GM23248 (cell line): ENCODE measurements at regions not wholly inside any gene's neighbourhood (a gene's known extent, or its start where the extent isn't known, plus 50 kb on each side); places are given as distances from the start of the nearest gene placed in this dataset.

Source experiments
- DNase-seq: peaks from one replicate; pipeline ENCODE4 v3.0.0-alpha.2; 2015
- H2AFZ ChIP-seq: fragments of 200-600 bp; sonication (generic); 2 replicates; pipeline ENCODE4 v1.6.1; 2016; ENCODE audit warnings: antibody characterized with exemption
- H3F3A ChIP-seq: fragments of 200-600 bp; sonication (generic); 2 replicates; pipeline ENCODE4 v1.6.1; 2016; ENCODE audit warnings: mild to moderate bottlenecking, antibody characterized with exemption, mixed run types; ENCODE audit not compliant: insufficient read depth
- H3K27ac ChIP-seq: fragments of 200-600 bp; sonication (generic); 2 replicates; pipeline ENCODE4 v1.5.1; 2016; ENCODE audit warnings: mild to moderate bottlenecking
- H3K27me3 ChIP-seq: fragments of 200-600 bp; sonication (generic); replicated peaks from 2 replicates; pipeline ENCODE4 v1.6.1; 2016; ENCODE audit warnings: mild to moderate bottlenecking; ENCODE audit not compliant: insufficient read depth
- H3K36me3 ChIP-seq: fragments of 200-600 bp; sonication (generic); 2 replicates; pipeline ENCODE4 v1.6.1; 2016; ENCODE audit warnings: low read depth, mild to moderate bottlenecking
- H3K4me1 ChIP-seq: fragments of 200-600 bp; sonication (generic); 2 replicates; pipeline ENCODE4 v1.6.1; 2016; ENCODE audit warnings: mild to moderate bottlenecking; ENCODE audit not compliant: insufficient read depth
- H3K4me2 ChIP-seq: fragments of 200-600 bp; sonication (generic); one replicate; pipeline ENCODE4 v1.6.1; 2016; ENCODE audit warnings: mild to moderate bottlenecking; ENCODE audit not compliant: unreplicated experiment
- H3K4me3 ChIP-seq: fragments of 200-600 bp; sonication (generic); 2 replicates; pipeline ENCODE4 v1.5.1; 2016; ENCODE audit warnings: mild to moderate bottlenecking
- H3K79me2 ChIP-seq: fragments of 200-600 bp; sonication (generic); 2 replicates; pipeline ENCODE4 v1.6.1; 2016; ENCODE audit warnings: mild to moderate bottlenecking; ENCODE audit not compliant: insufficient read depth
- H3K9ac ChIP-seq: fragments of 200-600 bp; sonication (generic); 2 replicates; pipeline ENCODE4 v1.6.1; 2016; ENCODE audit warnings: mild to moderate bottlenecking
- H3K9me2 ChIP-seq: fragments of 200-600 bp; sonication (generic); 2 replicates; pipeline ENCODE4 v1.6.1; 2016; ENCODE audit warnings: mixed run types, mild to moderate bottlenecking, moderate library complexity; ENCODE audit not compliant: insufficient read depth
- H3K9me3 ChIP-seq: fragments of 200-600 bp; sonication (generic); one replicate; pipeline ENCODE4 v1.6.1; 2017; ENCODE audit warnings: low read depth
- H4K20me1 ChIP-seq: fragments of 200-600 bp; sonication (generic); 2 replicates; pipeline ENCODE4 v1.6.0; 2016; ENCODE audit not compliant: insufficient read depth
- EZH2 ChIP-seq: fragments of 200-600 bp; sonication (generic); IDR thresholded peaks from 2 replicates; pipeline ENCODE4 v1.6.1; 2018; ENCODE audit warnings: antibody characterized with exemption, mild to moderate bottlenecking; ENCODE audit not compliant: insufficient read depth, poor library complexity, severe bottlenecking
- EZH2phosphoT487 ChIP-seq: fragments of 200-600 bp; sonication (generic); IDR thresholded peaks from 2 replicates; pipeline ENCODE4 v1.6.1; 2018; ENCODE audit warnings: antibody characterized with exemption, moderate library complexity, mild to moderate bottlenecking, low read depth; ENCODE audit not compliant: insufficient read depth
- WGBS, 2 experiments: methylation state at CpG; one replicate each; pipeline ENCODE4 v1.1.6; 2015 to 2017; ENCODE audit warnings: low lambda C conversion rate in 2 of 2, low coverage in 1 of 2; ENCODE audit errors: missing lambda C conversion rate in 2 of 2; 5-methylcytosine and 5-hydroxymethylcytosine counted together
- in situ Hi-C: fragments of 300-500 bp; cut with MboI; formaldehyde crosslinking; loops from 2 replicates; pipeline ENCODE4 v1.15.0; 2020

DNA sequence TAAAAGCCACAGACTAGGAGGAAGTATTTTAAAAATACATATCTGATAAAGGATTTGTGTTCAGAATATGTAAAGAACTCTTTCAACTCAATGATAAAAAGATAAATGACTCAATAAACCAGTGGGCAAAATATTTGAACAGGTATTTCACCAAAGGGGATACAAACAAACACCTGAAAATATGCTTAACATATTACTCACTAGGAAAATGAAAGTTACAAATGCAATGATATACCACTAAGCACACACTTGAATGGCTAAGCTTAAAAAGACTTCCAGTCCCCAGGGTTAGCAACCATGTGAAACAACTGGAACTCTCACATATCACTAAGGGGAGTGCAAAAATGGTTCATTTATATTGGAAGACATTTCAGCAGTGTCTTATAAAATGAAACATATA is 131.6 kb downstream of the SLIT2 start:
- Histone ChIP-seq H3K27ac (no peak overlapping the region), H3K4me1 (no peaks in the 10 kb centered on the region), H3K27me3 (no peaks in the 10 kb centered on the region), H3K79me2 (peaks cover 52% of the 10 kb centered on the region), H3K9me3 (no peaks in the 10 kb centered on the region), H2AFZ (no peak overlapping the region), H3K9ac (no peak overlapping the region), H3K4me2 (no peak overlapping the region), H3K36me3 (no peaks in the 10 kb centered on the region), H4K20me1 (no peaks in the 10 kb centered on the region), H3K4me3 (no peak overlapping the region), H3F3A (peaks cover 16% of the 10 kb centered on the region; the same call in 1 of the 2 replicates), H3K9me2 (no peaks in the 10 kb centered on the region)
- no peak for TF ChIP-seq EZH2
- no peak for TF ChIP-seq EZH2phosphoT487
- no peak for DNase-seq
- in situ Hi-C loops = no loop called here

DNA sequence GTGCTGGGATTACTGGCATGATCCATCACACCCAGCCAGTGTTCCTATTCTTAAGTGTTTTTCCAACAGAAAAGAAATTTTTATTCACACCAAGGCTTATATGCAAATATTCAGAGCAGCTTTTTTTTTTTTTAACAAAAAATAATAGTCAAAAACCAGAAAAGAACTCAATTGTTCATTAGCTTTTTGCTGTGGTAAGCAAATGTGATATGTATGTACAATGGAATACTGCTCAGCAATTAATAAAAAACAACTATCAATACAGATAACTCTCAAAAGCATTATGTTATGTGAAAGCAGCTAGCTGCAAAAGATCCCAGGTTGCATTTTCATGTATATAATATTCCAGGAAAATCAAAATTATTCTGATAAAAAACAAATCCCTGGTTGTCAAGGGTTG is 132.3 kb downstream of the SLIT2 start:
- Histone ChIP-seq H3K79me2 (peaks cover 48% of the 10 kb centered on the region), H3K4me3 (no peak overlapping the region)
- in situ Hi-C loops = no loop called here

DNA sequence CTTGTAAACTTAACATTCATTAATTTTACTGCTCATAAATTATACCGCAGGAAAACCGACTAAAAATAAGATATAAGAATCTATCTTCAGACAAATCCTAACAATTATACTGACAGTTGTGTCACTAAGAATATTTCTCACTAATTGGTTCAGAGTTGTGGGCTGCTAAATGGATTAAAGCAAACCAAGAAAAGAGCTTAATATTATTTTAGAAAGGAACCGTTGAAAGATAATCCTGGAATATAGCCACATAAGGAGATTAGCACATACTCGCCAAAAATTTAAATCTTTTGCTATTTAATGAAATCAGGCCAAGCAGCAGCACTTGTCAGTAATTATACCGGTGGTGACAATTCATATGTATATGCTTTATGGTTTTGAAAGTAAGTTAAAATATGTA is 132.8 kb downstream of the SLIT2 start:
- Histone ChIP-seq H3K9me3 (no peaks in the 10 kb centered on the region), H3K4me3 (no peak overlapping the region), H3F3A (peaks cover 16% of the 10 kb centered on the region; the same call in 1 of the 2 replicates), H3K4me1 (no peaks in the 10 kb centered on the region), H4K20me1 (no peaks in the 10 kb centered on the region), H3K27me3 (no peaks in the 10 kb centered on the region), H3K9me2 (no peaks in the 10 kb centered on the region), H3K27ac (no peak overlapping the region), H2AFZ (no peak overlapping the region), H3K9ac (no peak overlapping the region), H3K79me2 (peaks cover 47% of the 10 kb centered on the region), H3K4me2 (no peak overlapping the region), H3K36me3 (no peaks in the 10 kb centered on the region)
- DNase-seq = no peak
- in situ Hi-C loops = no loop called here
- 46 to 55% methylated on average over 5 of the region's 5 CpGs for WGBS, 2 experiments
- TF ChIP-seq EZH2 (no peak), EZH2phosphoT487 (no peak)

More for the DNA sequence above, 132.3 kb downstream of the SLIT2 start:
- no peaks in the 10 kb centered on the region for H3K4me1 ChIP-seq
- no peaks in the 10 kb centered on the region for H3K36me3 ChIP-seq
- no peak for TF ChIP-seq EZH2
- TF ChIP-seq EZH2phosphoT487 = no peak
- H3K4me2 ChIP-seq = no peak overlapping the region
- H2AFZ ChIP-seq = no peak overlapping the region
- peaks cover 16% of the 10 kb centered on the region; the same call in 1 of the 2 replicates for H3F3A ChIP-seq
- no peak overlapping the region for H3K9ac ChIP-seq
- no peaks in the 10 kb centered on the region for H3K9me3 ChIP-seq
- H3K9me2 ChIP-seq = no peaks in the 10 kb centered on the region
- no peaks in the 10 kb centered on the region for H4K20me1 ChIP-seq
- DNase-seq = no peak
- no peaks in the 10 kb centered on the region for H3K27me3 ChIP-seq
- H3K27ac ChIP-seq = no peak overlapping the region

DNA sequence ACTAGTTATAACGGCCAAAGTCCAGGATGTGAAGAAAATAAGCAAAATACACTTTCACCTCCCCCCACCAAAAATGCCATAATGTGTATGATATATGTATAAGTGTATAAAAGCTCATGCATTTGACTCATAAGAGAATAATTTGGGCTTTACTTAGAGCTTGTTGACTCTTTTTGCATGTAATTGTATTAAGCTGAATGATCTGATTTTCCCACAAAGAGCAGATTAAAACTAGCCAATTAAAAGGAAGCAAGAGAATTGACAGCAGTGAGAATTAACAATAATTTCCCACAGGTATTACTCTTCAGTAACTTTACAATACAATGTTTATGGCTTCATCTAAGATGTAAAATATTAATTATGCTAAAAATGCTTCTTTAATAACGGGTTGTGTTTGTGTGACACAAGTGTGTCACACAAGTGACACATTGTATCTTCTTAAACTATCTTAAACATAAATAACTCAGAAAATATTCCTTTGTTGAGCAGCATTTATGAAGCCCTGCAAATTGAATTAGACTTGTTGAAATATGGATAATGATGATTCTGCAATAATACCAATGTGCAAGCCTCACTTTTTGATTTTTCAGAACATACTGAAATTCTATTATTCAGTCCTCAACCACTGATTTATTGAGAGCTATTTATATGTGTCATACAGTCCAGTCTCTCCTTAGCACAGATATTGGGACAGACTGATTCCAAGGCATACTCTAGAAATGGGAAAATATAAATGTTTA is 134.5 kb downstream of the SLIT2 start:
- Histone ChIP-seq H3K9me2 (no peaks in the 10 kb centered on the region), H3K27me3 (no peaks in the 10 kb centered on the region), H3K36me3 (no peaks in the 10 kb centered on the region), H3K4me3 (no peak overlapping the region), H3K9me3 (no peaks in the 10 kb centered on the region), H2AFZ (no peak overlapping the region), H3F3A (peaks cover 25% of the 10 kb centered on the region; the same call in 1 of the 2 replicates), H4K20me1 (no peaks in the 10 kb centered on the region), H3K9ac (no peak overlapping the region), H3K27ac (no peak overlapping the region), H3K4me1 (no peaks in the 10 kb centered on the region), H3K4me2 (no peak overlapping the region), H3K79me2 (peaks cover 57% of the 10 kb centered on the region)
- in situ Hi-C loops = no loop called here
- no peak for DNase-seq
- TF ChIP-seq EZH2 (no peak), EZH2phosphoT487 (no peak)
- WGBS, 2 experiments = 94 to 99% methylated on average over 2 of the region's 2 CpGs

DNA sequence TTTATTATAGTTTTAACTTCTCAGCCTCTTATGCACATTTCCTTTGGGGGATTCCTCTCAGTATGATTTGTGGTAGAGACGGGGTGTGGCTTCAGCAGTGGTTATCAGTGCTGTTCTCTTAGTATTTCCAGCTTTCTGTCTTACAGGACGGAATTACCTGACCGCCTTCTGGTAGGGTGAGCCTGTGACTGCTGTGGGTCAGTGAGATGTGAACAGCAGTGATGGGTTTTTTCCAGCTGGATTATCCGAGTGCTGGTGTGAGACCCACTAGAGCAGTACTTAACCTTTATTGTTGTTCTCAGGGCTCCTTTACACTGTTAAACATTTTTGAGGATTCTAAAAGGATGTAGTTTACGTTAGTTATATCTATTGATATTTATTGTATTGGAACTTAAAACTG is 135.2 kb downstream of the SLIT2 start:
- peaks cover 57% of the 10 kb centered on the region for H3K79me2 ChIP-seq
- H3K27ac ChIP-seq = no peak overlapping the region
- H3F3A ChIP-seq = peaks cover 33% of the 10 kb centered on the region; the same call in 1 of the 2 replicates
- H3K27me3 ChIP-seq = no peaks in the 10 kb centered on the region
- no peaks in the 10 kb centered on the region for H4K20me1 ChIP-seq
- H3K4me1 ChIP-seq = no peaks in the 10 kb centered on the region
- H3K36me3 ChIP-seq = no peaks in the 10 kb centered on the region
- TF ChIP-seq EZH2phosphoT487 (no peak), EZH2 (no peak)
- DNase-seq = no peak
- H3K4me3 ChIP-seq = no peak overlapping the region
- no peak overlapping the region for H2AFZ ChIP-seq
- H3K9ac ChIP-seq = no peak overlapping the region
- H3K9me3 ChIP-seq = no peaks in the 10 kb centered on the region
- H3K9me2 ChIP-seq = no peaks in the 10 kb centered on the region
- no peak overlapping the region for H3K4me2 ChIP-seq
- WGBS, 2 experiments = 93 to 98% methylated on average over 5 of the region's 5 CpGs
- in situ Hi-C loops = no loop called here
